Stomach (tissue), 4 donors: ENCODE measurements at regions not wholly inside any gene's neighbourhood (a gene's known extent, or its start where the extent isn't known, plus 50 kb on each side); places are given as distances from the start of the nearest gene placed in this dataset.

Experiments
- CTCF ChIP-seq, 7 experiments: fragments of 450-650 bp in 4 of 7; fragments of 200-600 bp in 3 of 7; sonication (generic) in 3 of 7; IDR thresholded peaks; one replicate each; pipeline ENCODE4 v1.5.1; 2016 to 2019; ENCODE audit warnings: antibody characterized with exemption in 7 of 7, control low read depth in 2 of 7, mild to moderate bottlenecking in 1 of 7
- EP300 ChIP-seq: sonication (generic); formaldehyde crosslinking; IDR thresholded peaks from one replicate; pipeline ENCODE4 v1.6.1; 2017; ENCODE audit warnings: antibody characterized with exemption

- TF ChIP-seq CTCF (IDR thresholded peaks at IDR 0.05) = no peak
- TF ChIP-seq EP300 = no peak
Measured at GRCh38 chr21:16264319-16264718, 534.5 kb downstream of the USP25 start.
